ENCODE measurements at regions not wholly inside any gene's neighbourhood (a gene's known extent, or its start where the extent isn't known, plus 50 kb on each side); places are given as distances from the start of the nearest gene placed in this dataset.

DNA sequence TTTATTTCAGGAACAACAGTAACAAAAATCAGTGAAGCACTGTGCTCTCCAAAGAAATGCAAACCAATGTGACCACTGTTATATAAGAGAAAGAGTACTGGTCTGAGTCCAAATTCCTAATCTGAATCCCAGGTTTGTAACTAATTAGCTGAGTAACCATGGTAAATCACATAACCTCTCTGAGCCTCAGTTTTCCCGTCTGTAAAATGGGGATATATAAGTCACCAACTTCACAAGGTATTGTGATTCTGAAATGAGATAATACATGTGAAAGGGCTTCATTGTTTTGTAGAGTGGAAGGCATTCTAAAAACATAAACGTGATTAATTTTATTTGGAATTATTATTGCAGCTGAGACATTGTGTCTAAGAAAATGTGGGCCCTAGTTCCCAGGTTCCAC lies 91.3 kb upstream of the YPEL5 start:
- no peak for DNase-seq

DNA sequence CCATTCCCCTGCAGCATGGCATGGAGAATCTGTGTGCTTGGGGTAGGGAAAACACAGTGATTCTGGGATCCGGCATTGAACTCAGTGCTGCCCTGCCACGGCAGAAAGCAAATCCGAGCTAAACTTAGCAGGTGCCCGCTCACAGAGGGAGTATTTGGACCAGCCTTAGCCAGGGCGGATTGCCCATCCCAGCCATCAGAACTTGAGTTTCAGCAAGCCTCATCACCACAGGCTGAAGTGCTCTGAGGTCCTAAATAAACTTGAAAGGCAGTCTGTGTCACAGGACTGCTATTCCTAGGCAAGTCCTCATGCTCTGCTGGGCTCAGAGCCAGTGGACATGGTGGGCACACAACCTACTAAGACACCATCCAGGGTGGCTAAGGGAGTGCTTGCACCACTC lies 86.2 kb upstream of the YPEL5 start:
- no peak for DNase-seq

- no peak for DNase-seq
These were observed 78.7 kb upstream of the YPEL5 start for GRCh38 chr2:30068067-30068466.

GRCh38 chr2:30072250-30072842 lies 74.5 kb upstream of the YPEL5 start:
- peak; percentile 78 for DNase-seq

DNA sequence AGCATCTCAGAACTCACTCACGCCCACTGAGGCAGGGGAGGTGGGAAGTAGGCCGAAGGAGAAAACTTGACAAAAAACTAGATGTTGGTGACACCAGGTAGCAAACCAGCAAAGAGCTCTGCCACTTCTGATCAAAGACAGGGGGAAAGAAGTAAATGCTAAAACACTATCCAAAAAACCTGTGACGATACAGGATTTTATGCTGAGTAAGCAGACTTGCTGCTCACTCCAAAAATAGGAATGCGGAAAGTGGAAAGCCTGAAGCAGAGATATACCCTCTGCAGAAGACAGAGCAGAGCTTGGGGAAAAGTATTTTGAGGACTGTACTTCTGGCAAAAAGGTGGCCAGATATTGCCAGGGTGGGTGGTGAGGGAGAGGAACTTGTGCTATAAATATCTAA lies 73.3 kb upstream of the YPEL5 start:
- DNase-seq = no peak

GRCh38 chr2:30074023-30074422 lies 72.8 kb upstream of the YPEL5 start:
- DNase-seq = no peak

- no peak for DNase-seq
These were observed 68.3 kb upstream of the YPEL5 start for GRCh38 chr2:30078521-30078920.

DNA sequence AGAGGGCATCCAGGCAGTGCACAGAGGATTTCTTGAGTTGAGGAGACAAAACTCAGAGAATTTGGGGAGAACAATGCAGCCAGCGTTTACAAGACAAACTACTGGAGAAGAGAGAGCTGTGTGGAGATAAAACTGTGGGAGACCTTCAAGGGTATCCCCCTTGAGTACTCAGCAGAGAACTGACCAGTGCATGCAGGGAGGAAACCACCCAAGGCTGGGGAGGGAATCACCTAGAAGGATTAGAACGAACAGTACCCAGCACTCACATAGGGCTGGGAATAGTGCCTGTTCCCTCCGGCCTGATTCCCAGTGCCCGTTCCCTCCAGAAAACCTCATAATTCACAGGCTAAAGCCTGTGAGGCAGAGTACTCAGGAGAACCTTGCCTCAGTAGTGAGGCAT lies 61.9 kb upstream of the YPEL5 start:
- DNase-seq = no peak

- no peak for DNase-seq
These were observed 57.6 kb upstream of the YPEL5 start for GRCh38 chr2:30089171-30089570.

DNA sequence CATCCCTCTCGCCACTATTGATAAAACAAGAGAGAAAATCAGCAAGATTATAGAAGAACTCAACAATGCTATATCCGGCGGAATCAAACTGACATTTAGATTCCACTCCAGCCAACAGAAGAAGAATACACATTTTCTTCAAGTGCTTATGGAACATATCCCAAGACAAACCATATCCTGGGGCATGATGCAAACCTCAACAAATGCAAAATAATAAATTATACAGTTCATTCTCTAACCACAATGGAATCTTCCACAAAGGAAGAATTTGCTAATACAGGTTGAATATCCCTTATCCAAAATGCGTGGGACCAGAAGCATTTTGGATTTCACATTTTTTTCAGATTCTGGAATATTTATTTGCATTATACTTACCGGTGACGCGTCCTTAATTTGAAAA lies 51.4 kb upstream of the YPEL5 start:
- DNase-seq = no peak

DNA sequence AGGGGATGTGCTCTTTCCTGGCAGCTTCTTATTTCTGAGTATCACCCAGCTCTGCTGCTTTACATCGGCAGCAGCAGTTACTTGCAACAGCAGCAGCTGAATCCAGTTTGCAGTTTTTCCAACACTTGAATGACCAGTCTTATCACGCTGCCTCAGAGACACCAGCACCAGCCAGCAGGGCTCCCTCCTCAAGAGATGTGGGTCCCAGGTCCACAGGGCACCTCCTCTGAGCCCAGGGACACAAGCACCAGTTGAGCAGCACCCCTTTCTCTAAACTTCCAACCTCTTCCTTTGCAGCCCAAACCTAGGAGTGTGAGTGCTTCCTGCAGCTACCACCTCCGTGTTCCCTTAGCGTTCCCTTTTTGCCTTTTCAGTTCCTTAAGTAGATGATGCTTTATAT lies 50.4 kb upstream of the YPEL5 start:
- DNase-seq = no peak
